ENCODE measurements at regions not wholly inside any gene's neighbourhood (a gene's known extent, or its start where the extent isn't known, plus 50 kb on each side); places are given as distances from the start of the nearest gene placed in this dataset.

DNA sequence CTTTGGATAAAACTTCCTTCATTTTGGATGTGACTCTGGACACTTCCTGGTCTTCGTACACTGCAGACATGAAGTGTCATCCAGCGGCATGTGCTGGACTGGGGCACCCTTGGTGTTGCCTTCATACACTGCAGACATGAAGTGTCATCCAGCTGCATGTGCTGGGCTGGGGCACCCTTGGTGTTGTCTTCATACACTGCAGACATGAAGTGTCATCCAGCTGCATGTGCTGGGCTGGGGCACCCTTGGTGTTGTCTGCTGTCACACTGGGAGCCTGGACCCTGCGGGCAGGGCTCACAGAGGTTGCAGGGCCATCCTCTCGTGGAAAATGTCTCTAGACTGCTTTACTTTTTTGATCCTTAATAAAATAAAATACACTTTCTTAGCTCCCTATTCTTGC is 771.4 kb downstream of the BRD1 start:
- TF ChIP-seq, protein P1, sequence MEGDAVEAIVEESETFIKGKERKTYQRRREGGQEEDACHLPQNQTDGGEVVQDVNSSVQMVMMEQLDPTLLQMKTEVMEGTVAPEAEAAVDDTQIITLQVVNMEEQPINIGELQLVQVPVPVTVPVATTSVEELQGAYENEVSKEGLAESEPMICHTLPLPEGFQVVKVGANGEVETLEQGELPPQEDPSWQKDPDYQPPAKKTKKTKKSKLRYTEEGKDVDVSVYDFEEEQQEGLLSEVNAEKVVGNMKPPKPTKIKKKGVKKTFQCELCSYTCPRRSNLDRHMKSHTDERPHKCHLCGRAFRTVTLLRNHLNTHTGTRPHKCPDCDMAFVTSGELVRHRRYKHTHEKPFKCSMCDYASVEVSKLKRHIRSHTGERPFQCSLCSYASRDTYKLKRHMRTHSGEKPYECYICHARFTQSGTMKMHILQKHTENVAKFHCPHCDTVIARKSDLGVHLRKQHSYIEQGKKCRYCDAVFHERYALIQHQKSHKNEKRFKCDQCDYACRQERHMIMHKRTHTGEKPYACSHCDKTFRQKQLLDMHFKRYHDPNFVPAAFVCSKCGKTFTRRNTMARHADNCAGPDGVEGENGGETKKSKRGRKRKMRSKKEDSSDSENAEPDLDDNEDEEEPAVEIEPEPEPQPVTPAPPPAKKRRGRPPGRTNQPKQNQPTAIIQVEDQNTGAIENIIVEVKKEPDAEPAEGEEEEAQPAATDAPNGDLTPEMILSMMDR (IDR thresholded peaks at IDR 0.05; ENCODE audit: low read length), result no peak
- no peak for TF ChIP-seq EZH2 (optimal IDR thresholded peaks at IDR 0.05; ENCODE audit: low read depth, low read length)

Data from MM.1S (cell line).